PFSK-1 (cell line): ENCODE measurements at regions not wholly inside any gene's neighbourhood (a gene's known extent, or its start where the extent isn't known, plus 50 kb on each side); places are given as distances from the start of the nearest gene placed in this dataset.

Experiments used
- FOXP2 ChIP-seq: optimal IDR thresholded peaks from 2 replicates; pipeline ENCODE3; 2011; ENCODE audit warnings: borderline replicate concordance, control low read depth, inconsistent platforms; ENCODE audit not compliant: insufficient read depth; ENCODE audit errors: extremely low read length, extremely low read depth
- POLR2AphosphoS5 ChIP-seq: IDR thresholded peaks from 2 replicates; pipeline ENCODE4 v1.6.1; 2012; ENCODE audit warnings: low read depth, mild to moderate bottlenecking, control low read depth, low read length, moderate library complexity
- REST ChIP-seq, 2 experiments: IDR thresholded peaks; 2 replicates each; pipeline versions ENCODE4 v1.6.1 to v1.8.0; 2011 to 2012; ENCODE audit warnings: low read depth in 2 of 2, low read length in 2 of 2, control low read depth in 1 of 2, inconsistent platforms in 1 of 2, mild to moderate bottlenecking in 1 of 2, moderate library complexity in 1 of 2; ENCODE audit not compliant: insufficient read depth in 1 of 2
- TAF1 ChIP-seq: IDR thresholded peaks from 2 replicates; pipeline ENCODE4 v1.6.1; 2012; ENCODE audit warnings: low read length, control low read depth, borderline replicate concordance; ENCODE audit not compliant: insufficient read depth

- TF ChIP-seq POLR2AphosphoS5 (no peak), FOXP2 (no peak), TAF1 (no peak), REST (IDR thresholded peaks at IDR 0.05; ENCODE audit: insufficient read depth in 1 of 2, low read depth in 2 of 2, low read length in 2 of 2) (no peak)
These were observed 727.7 kb downstream of the UQCRFS1 start for GRCh38 chr19:28485292-28485691.
